ENCODE measurements at regions not wholly inside any gene's neighbourhood (a gene's known extent, or its start where the extent isn't known, plus 50 kb on each side); places are given as distances from the start of the nearest gene placed in this dataset.

GRCh38 chr13:80235967-80236302 is 105.0 kb downstream of the SPRY2 start:
- DNase-seq (ENCODE audit: low read depth), result no peak

GRCh38 chr13:80235166-80235966 is 105.6 kb downstream of the SPRY2 start:
- DNase-seq (ENCODE audit: low read depth), result peak; percentile 24

- DNase-seq (ENCODE audit: low read depth), result no peak
Observed at GRCh38 chr13:80227645-80228044, 113.3 kb downstream of the SPRY2 start.

GRCh38 chr13:80226645-80227044 is 114.3 kb downstream of the SPRY2 start:
- DNase-seq (ENCODE audit: low read depth), result no peak

- peak; percentile 62 for DNase-seq (ENCODE audit: low read depth)
Observed at GRCh38 chr13:80224468-80224867, 116.5 kb downstream of the SPRY2 start.

- DNase-seq (ENCODE audit: low read depth), result peak; percentile 57
Observed at GRCh38 chr13:80217614-80218456, 123.1 kb downstream of the SPRY2 start.

- DNase-seq (ENCODE audit: low read depth), result no peak
Observed at GRCh38 chr13:80215368-80215767, 125.6 kb downstream of the SPRY2 start.

- no peak for DNase-seq (ENCODE audit: low read depth)
Observed at GRCh38 chr13:80214521-80214991, 126.4 kb downstream of the SPRY2 start.

- DNase-seq (ENCODE audit: low read depth), result no peak
Observed at GRCh38 chr13:80214050-80214449, 126.9 kb downstream of the SPRY2 start.

- no peak for DNase-seq (ENCODE audit: low read depth)
Observed at GRCh38 chr13:80213201-80213600, 127.7 kb downstream of the SPRY2 start.

GRCh38 chr13:80211566-80211965 is 129.4 kb downstream of the SPRY2 start:
- no peak for DNase-seq (ENCODE audit: low read depth)

- DNase-seq (ENCODE audit: low read depth), result peak; percentile 74
Observed at GRCh38 chr13:80204642-80205041, 136.3 kb downstream of the SPRY2 start.

GRCh38 chr13:80203496-80203895 is 137.4 kb downstream of the SPRY2 start:
- DNase-seq (ENCODE audit: low read depth), result no peak

- DNase-seq (ENCODE audit: low read depth), result peak; percentile 10
Observed at GRCh38 chr13:80201694-80202468, 139.0 kb downstream of the SPRY2 start.

- DNase-seq (ENCODE audit: low read depth), result no peak
Observed at GRCh38 chr13:80199585-80200292, 141.2 kb downstream of the SPRY2 start.

GRCh38 chr13:80199067-80199466 is 141.9 kb downstream of the SPRY2 start:
- DNase-seq (ENCODE audit: low read depth), result no peak

GRCh38 chr13:80196756-80197155 is 144.2 kb downstream of the SPRY2 start:
- peak; percentile 63 for DNase-seq (ENCODE audit: low read depth)

GRCh38 chr13:80195649-80196048 is 145.3 kb downstream of the SPRY2 start:
- no peak for DNase-seq (ENCODE audit: low read depth)

GRCh38 chr13:80189889-80190597 is 150.9 kb downstream of the SPRY2 start:
- DNase-seq (ENCODE audit: low read depth), result no peak

- no peak for DNase-seq (ENCODE audit: low read depth)
Observed at GRCh38 chr13:80180740-80181355, 160.1 kb downstream of the SPRY2 start.

- peak; percentile 48 for DNase-seq (ENCODE audit: low read depth)
Observed at GRCh38 chr13:80177327-80177726, 163.6 kb downstream of the SPRY2 start.

All from ELR (cell line).